ENCODE measurements at regions not wholly inside any gene's neighbourhood (a gene's known extent, or its start where the extent isn't known, plus 50 kb on each side); places are given as distances from the start of the nearest gene placed in this dataset.

DNA sequence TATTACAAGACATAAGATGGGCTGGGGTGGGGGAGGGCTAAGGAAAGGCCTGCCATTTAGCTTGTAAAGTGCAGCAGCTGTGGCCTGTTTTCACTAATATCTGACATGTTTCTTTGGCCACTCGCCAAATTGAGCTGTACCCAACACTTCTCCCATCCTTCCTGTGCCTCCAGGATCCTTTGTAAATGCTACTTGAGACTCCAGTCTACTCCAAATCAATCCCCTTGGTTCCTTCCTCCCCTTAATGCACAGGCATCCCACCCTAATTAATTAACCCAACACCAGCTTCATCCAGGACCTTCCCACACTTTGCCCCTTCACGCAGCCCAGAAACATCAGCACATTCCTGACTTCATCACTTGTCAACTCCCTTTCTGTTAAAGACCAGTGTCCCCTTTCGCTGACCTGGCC lies 55.0 kb upstream of the TCF21 start:
- no peak overlapping the region for H3K4me2 ChIP-seq (ENCODE audit: insufficient read depth, low read length)
- no TSS peak for BruUV-seq (replicated peaks)

More for the DNA sequence above, 55.0 kb upstream of the TCF21 start:
- Histone ChIP-seq H3K79me2 (ENCODE audit: control insufficient read depth, insufficient read depth, low read length) (no peaks in the 10 kb centered on the region), H3K9me1 (replicated peaks; ENCODE audit: control insufficient read depth, extremely low read depth, insufficient read depth, low read length) (no peaks in the 10 kb centered on the region), H3K36me3 (ENCODE audit: control insufficient read depth in 2 of 2, extremely low read depth in 1 of 2, insufficient read depth in 2 of 2, low read length in 2 of 2) (no peaks in the 10 kb centered on the region), H3K4me3 (replicated peaks in 1 of 3; ENCODE audit: insufficient read depth in 1 of 3, low read depth in 1 of 3, low read length in 3 of 3) (no peak overlapping the region), H3K27ac (ENCODE audit: insufficient read depth, low read depth, low read length) (no peak overlapping the region), H3K4me1 (ENCODE audit: control insufficient read depth, extremely low read depth, insufficient read depth, low read length) (peaks cover 2% of the 10 kb centered on the region), H3K9ac (replicated peaks; ENCODE audit: extremely low read depth, insufficient read depth, low read length) (no peak overlapping the region), H2AFZ (ENCODE audit: low read depth, low read length) (no peak overlapping the region), H4K20me1 (replicated peaks; ENCODE audit: control insufficient read depth, extremely low read depth, insufficient read depth, low read length) (no peaks in the 10 kb centered on the region), H3K27me3 (ENCODE audit: control insufficient read depth in 2 of 2, insufficient read depth in 2 of 2, low read length in 2 of 2) (peaks cover 0 to 2% of the 10 kb centered on the region in 2 experiments), H3K9me3 (replicated peaks; ENCODE audit: control insufficient read depth, insufficient read depth, low read length) (no peaks in the 10 kb centered on the region)
- ChIA-PET POLR2A (no interaction called here), CTCF (interaction anchor here (0.9 to 1.4 kb wide), 2 partner anchors 9 to 83 kb away, joined by 3 to 4 read pairs; no protein-coding TSS in a partner anchor)
- FAIRE-seq = no peak
- dilution Hi-C loops (cut with MboI; ENCODE audit: extremely low pct_ligation_motif_present, low sequenced_read_pairs) (no loop called here), intact Hi-C loops (cut with micrococcal nuclease) (no loop called here)
- DNase-seq (ENCODE audit: low read depth, low spot score) = no peak
- TF ChIP-seq FOS (IDR thresholded peaks at IDR 0.05; ENCODE audit: borderline replicate concordance, insufficient read depth, low read length) = no peak
- no peak for TF ChIP-seq JUN (IDR thresholded peaks at IDR 0.05; ENCODE audit: borderline replicate concordance, insufficient read depth, insufficient read length, low read depth)
- no peak for TF ChIP-seq MYC (IDR thresholded peaks at IDR 0.05; ENCODE audit: low read depth, low read length)
- TF ChIP-seq, protein P1, sequence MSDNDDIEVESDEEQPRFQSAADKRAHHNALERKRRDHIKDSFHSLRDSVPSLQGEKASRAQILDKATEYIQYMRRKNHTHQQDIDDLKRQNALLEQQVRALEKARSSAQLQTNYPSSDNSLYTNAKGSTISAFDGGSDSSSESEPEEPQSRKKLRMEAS (IDR thresholded peaks at IDR 0.05; ENCODE audit: insufficient read depth, insufficient read length) = no peak
- no peak for TF ChIP-seq POLR2A (IDR thresholded peaks at IDR 0.05; ENCODE audit: low read depth, low read length)
- TF ChIP-seq POLR2AphosphoS5 (IDR thresholded peaks at IDR 0.05; ENCODE audit: insufficient read depth, low read depth, low read length) = no peak
- TF ChIP-seq, protein P2, sequence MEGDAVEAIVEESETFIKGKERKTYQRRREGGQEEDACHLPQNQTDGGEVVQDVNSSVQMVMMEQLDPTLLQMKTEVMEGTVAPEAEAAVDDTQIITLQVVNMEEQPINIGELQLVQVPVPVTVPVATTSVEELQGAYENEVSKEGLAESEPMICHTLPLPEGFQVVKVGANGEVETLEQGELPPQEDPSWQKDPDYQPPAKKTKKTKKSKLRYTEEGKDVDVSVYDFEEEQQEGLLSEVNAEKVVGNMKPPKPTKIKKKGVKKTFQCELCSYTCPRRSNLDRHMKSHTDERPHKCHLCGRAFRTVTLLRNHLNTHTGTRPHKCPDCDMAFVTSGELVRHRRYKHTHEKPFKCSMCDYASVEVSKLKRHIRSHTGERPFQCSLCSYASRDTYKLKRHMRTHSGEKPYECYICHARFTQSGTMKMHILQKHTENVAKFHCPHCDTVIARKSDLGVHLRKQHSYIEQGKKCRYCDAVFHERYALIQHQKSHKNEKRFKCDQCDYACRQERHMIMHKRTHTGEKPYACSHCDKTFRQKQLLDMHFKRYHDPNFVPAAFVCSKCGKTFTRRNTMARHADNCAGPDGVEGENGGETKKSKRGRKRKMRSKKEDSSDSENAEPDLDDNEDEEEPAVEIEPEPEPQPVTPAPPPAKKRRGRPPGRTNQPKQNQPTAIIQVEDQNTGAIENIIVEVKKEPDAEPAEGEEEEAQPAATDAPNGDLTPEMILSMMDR (IDR thresholded peaks at IDR 0.05; ENCODE audit: extremely low read depth in 1 of 2, insufficient read depth in 1 of 2, low read depth in 1 of 2, low read length in 2 of 2) = no peak
- no peak for TF ChIP-seq GATA2 (IDR thresholded peaks at IDR 0.05; ENCODE audit: insufficient read depth, insufficient read length, low read depth, low read length)
- TF ChIP-seq EZH2 (IDR thresholded peaks at IDR 0.05; ENCODE audit: borderline replicate concordance, low read depth, low read length, severe bottlenecking) = no peak
